A673 (cell line): ENCODE measurements at regions not wholly inside any gene's neighbourhood (a gene's known extent, or its start where the extent isn't known, plus 50 kb on each side); places are given as distances from the start of the nearest gene placed in this dataset.

Experiments
- BruUV-seq: library from RNA; stranded (reverse); fragments of 400-500 nt; replicated peaks from 2 replicates; lab custom pipeline; 2021; lab: Mats Ljungman, UMichigan
- CTCF ChIA-PET: fragments of 300-600 bp; sonication (Branson Sonifier 250); formaldehyde crosslinking; loops from one replicate; lab custom pipeline; 2022; ENCODE audit warnings: antibody characterized with exemption; lab: Charles Lee
- POLR2A ChIA-PET: fragments of 300-600 bp; sonication (Branson Sonifier 250); formaldehyde crosslinking; loops from one replicate; lab custom pipeline; 2022; ENCODE audit warnings: antibody characterized with exemption; ENCODE audit not compliant: low non-redundant PET; lab: Charles Lee
- DNase-seq: peaks from one replicate; pipeline ENCODE4 v3.0.0-alpha.2; 2015; ENCODE audit warnings: low spot score
- H3K27ac ChIP-seq: fragments of 200-600 bp; sonication (generic); 2 replicates; pipeline ENCODE4 v1.5.1; 2016; ENCODE audit warnings: mixed run types, low read depth, mild to moderate bottlenecking, mixed read lengths, antibody characterized with exemption, low read length; ENCODE audit not compliant: poor library complexity, severe bottlenecking
- H3K27me3 ChIP-seq: fragments of 200-600 bp; sonication (generic); replicated peaks from 2 replicates; pipeline ENCODE4 v1.6.1; 2017; ENCODE audit warnings: mixed run types, low read depth, mild to moderate bottlenecking, mixed read lengths, antibody characterized with exemption, low read length; ENCODE audit not compliant: insufficient read depth, poor library complexity
- H3K36me3 ChIP-seq: fragments of 200-600 bp; sonication (generic); 2 replicates; pipeline ENCODE4 v1.6.1; 2016; ENCODE audit warnings: mixed run types, mild to moderate bottlenecking, mixed read lengths, antibody characterized with exemption, low read length; ENCODE audit not compliant: insufficient read depth, poor library complexity, severe bottlenecking
- H3K4me1 ChIP-seq: fragments of 200-600 bp; sonication (generic); 2 replicates; pipeline ENCODE4 v1.6.1; 2017; ENCODE audit warnings: mixed run types, mild to moderate bottlenecking, mixed read lengths, antibody characterized with exemption, low read length; ENCODE audit not compliant: insufficient read depth, poor library complexity, severe bottlenecking
- H3K4me3 ChIP-seq: fragments of 200-600 bp; sonication (generic); 2 replicates; pipeline ENCODE4 v1.5.1; 2016; ENCODE audit warnings: low read depth, mixed run types, mild to moderate bottlenecking, mixed read lengths, low read length; ENCODE audit not compliant: poor library complexity, severe bottlenecking
- H3K9me3 ChIP-seq: fragments of 200-600 bp; sonication (generic); 2 replicates; pipeline ENCODE4 v1.6.1; 2016; ENCODE audit warnings: mixed run types, low read depth, mild to moderate bottlenecking, mixed read lengths, antibody characterized with exemption, low read length; ENCODE audit not compliant: poor library complexity, severe bottlenecking
- EZH2 ChIP-seq: fragments of 200-600 bp; sonication (generic); IDR thresholded peaks from 2 replicates; pipeline ENCODE4 v1.6.1; 2017; ENCODE audit warnings: borderline replicate concordance, low read depth, mild to moderate bottlenecking, mixed read lengths, antibody characterized with exemption, low read length; ENCODE audit not compliant: poor library complexity, severe bottlenecking
- intact Hi-C: fragments of 100-400 bp; cut with micrococcal nuclease; formaldehyde crosslinking; loops from one replicate; pipeline ENCODE4 v1.10.0; 2022; ENCODE audit not compliant: unreplicated experiment
- TF ChIP-seq, protein P1 (sequence below): fragments of 300-800, 200-600 bp; sonication (generic); conservative IDR thresholded peaks from 2 replicates; pipeline ENCODE4 v1.5.1; 2017; ENCODE audit warnings: low read depth, mild to moderate bottlenecking, antibody characterized with exemption, low read length, moderate library complexity, mixed read lengths

DNA sequence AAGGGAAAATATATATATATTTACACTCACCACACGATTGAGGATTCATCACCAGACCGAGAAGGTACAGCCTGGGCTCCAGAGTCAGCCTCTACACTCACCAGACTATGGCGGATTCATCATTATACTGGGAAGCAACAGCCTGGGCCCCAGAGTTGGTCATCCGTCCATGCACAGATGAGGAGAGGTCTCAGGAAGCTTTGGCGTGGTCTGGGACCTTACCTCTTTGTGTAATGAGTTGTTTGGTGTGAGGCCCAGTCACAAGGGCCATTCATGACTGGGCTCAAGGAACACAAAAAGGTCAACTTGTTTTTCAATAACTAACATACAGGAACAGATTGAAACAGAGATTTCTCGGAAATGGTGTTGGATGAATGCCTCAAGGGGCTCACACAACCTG lies 926.1 kb downstream of the FAM133A start:
- no TSS peak for BruUV-seq
- ChIA-PET CTCF (no interaction called here), POLR2A (no interaction called here)
- Histone ChIP-seq H3K27ac (no peak overlapping the region), H3K27me3 (no peaks in the 10 kb centered on the region), H3K36me3 (no peaks in the 10 kb centered on the region), H3K4me3 (no peak overlapping the region), H3K9me3 (no peaks in the 10 kb centered on the region), H3K4me1 (no peaks in the 10 kb centered on the region)
- TF ChIP-seq EZH2: no peak
- TF ChIP-seq, protein P1, sequence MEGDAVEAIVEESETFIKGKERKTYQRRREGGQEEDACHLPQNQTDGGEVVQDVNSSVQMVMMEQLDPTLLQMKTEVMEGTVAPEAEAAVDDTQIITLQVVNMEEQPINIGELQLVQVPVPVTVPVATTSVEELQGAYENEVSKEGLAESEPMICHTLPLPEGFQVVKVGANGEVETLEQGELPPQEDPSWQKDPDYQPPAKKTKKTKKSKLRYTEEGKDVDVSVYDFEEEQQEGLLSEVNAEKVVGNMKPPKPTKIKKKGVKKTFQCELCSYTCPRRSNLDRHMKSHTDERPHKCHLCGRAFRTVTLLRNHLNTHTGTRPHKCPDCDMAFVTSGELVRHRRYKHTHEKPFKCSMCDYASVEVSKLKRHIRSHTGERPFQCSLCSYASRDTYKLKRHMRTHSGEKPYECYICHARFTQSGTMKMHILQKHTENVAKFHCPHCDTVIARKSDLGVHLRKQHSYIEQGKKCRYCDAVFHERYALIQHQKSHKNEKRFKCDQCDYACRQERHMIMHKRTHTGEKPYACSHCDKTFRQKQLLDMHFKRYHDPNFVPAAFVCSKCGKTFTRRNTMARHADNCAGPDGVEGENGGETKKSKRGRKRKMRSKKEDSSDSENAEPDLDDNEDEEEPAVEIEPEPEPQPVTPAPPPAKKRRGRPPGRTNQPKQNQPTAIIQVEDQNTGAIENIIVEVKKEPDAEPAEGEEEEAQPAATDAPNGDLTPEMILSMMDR: no peak
- intact Hi-C loops: no loop called here
- no peak for DNase-seq

DNA sequence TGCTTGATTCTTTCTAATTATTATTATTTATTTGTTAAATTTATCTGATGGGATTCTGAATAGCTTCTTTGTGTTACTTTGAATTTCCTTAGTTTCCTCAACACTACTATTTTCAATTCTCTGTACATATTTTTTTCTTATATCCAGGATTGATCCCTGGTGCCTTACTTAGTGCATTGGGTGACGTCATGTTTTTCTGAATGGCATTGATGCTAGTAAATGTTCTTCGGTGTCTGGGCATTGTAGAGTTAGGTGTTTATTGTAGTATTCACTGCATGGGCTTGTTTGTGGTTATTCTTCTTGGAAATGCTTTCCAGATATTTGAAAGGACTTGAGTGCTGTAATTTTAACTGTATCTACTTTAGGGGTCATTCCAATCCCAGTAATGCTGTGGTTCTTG lies 938.1 kb downstream of the FAM133A start:
- no peaks in the 10 kb centered on the region for H3K9me3 ChIP-seq
- H3K4me3 ChIP-seq: no peak overlapping the region
- ChIA-PET CTCF (no interaction called here), POLR2A (no interaction called here)
- BruUV-seq: no TSS peak
- intact Hi-C loops: no loop called here
- no peaks in the 10 kb centered on the region for H3K4me1 ChIP-seq
- no peak overlapping the region for H3K27ac ChIP-seq
- no peaks in the 10 kb centered on the region for H3K27me3 ChIP-seq
- no peaks in the 10 kb centered on the region for H3K36me3 ChIP-seq
- DNase-seq: no peak
- TF ChIP-seq EZH2: no peak
- TF ChIP-seq, protein P1: no peak

DNA sequence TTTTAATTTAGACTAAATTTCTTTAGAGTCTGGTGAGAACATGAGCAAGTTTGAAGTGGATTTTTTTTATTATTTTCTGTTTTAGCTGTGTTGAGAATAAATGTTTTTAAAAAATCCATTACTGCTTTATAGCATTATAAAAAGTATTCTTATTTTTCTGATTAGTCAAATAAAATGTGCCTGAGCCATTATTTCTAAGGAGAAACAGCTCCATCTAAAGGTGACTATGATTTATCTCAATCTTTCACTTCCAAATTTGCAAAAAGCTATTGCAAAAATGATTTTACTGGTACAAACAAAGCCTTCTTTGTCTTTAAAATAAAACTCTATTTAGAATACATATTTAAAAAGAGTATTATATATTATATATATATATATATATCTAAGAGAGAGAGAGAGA lies 959.2 kb downstream of the FAM133A start:
- TF ChIP-seq EZH2: no peak
- TF ChIP-seq, protein P1: no peak
- Histone ChIP-seq H3K9me3 (peaks cover 4% of the 10 kb centered on the region), H3K36me3 (no peaks in the 10 kb centered on the region), H3K27me3 (no peaks in the 10 kb centered on the region), H3K4me1 (no peaks in the 10 kb centered on the region), H3K4me3 (no peak overlapping the region), H3K27ac (no peak overlapping the region)
- POLR2A ChIA-PET: no interaction called here
- no peak for DNase-seq
- CTCF ChIA-PET: no interaction called here
- intact Hi-C loops: no loop called here
- BruUV-seq: no TSS peak
